Neural crest cell (in vitro differentiated cells): ENCODE measurements at regions not wholly inside any gene's neighbourhood (a gene's known extent, or its start where the extent isn't known, plus 50 kb on each side); places are given as distances from the start of the nearest gene placed in this dataset.

Source experiments
- DNase-seq: peaks from one replicate; pipeline ENCODE4 v3.0.0; 2021; ENCODE audit warnings: low read depth, mixed read lengths, low spot score
- H3K27ac Mint-ChIP-seq: one replicate; pipeline ENCODE4 v1.8.0; 2021; ENCODE audit warnings: mild to moderate bottlenecking, mixed read lengths; ENCODE audit not compliant: unreplicated experiment
- H3K27me3 Mint-ChIP-seq: 2 replicates; pipeline ENCODE4 v1.8.0; 2021; ENCODE audit warnings: low read depth, mild to moderate bottlenecking, mixed read lengths
- H3K36me3 Mint-ChIP-seq: 2 replicates; pipeline ENCODE4 v1.8.0; 2021; ENCODE audit warnings: low read depth, mild to moderate bottlenecking, mixed read lengths
- H3K4me1 Mint-ChIP-seq: 2 replicates; pipeline ENCODE4 v1.8.0; 2021; ENCODE audit warnings: mixed read lengths
- H3K4me3 Mint-ChIP-seq: one replicate; pipeline ENCODE4 v1.8.0; 2021; ENCODE audit warnings: mild to moderate bottlenecking, mixed read lengths
- H3K9me3 Mint-ChIP-seq: 2 replicates; pipeline ENCODE4 v1.8.0; 2021; ENCODE audit warnings: mixed read lengths
- TF ChIP-seq, protein P1 (sequence below): fragments of 200-600 bp; sonication (generic); conservative IDR thresholded peaks from 2 replicates; pipeline ENCODE4 v1.5.0; 2021; ENCODE audit warnings: antibody characterized with exemption, mild to moderate bottlenecking

- peaks cover 16% of the 10 kb centered on the region for H3K4me1 Mint-ChIP-seq
- no peak overlapping the region for H3K27ac Mint-ChIP-seq
- no peaks in the 10 kb centered on the region for H3K36me3 Mint-ChIP-seq
- TF ChIP-seq, protein P1, sequence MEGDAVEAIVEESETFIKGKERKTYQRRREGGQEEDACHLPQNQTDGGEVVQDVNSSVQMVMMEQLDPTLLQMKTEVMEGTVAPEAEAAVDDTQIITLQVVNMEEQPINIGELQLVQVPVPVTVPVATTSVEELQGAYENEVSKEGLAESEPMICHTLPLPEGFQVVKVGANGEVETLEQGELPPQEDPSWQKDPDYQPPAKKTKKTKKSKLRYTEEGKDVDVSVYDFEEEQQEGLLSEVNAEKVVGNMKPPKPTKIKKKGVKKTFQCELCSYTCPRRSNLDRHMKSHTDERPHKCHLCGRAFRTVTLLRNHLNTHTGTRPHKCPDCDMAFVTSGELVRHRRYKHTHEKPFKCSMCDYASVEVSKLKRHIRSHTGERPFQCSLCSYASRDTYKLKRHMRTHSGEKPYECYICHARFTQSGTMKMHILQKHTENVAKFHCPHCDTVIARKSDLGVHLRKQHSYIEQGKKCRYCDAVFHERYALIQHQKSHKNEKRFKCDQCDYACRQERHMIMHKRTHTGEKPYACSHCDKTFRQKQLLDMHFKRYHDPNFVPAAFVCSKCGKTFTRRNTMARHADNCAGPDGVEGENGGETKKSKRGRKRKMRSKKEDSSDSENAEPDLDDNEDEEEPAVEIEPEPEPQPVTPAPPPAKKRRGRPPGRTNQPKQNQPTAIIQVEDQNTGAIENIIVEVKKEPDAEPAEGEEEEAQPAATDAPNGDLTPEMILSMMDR = no peak
- no peak overlapping the region for H3K4me3 Mint-ChIP-seq
- H3K9me3 Mint-ChIP-seq = no peaks in the 10 kb centered on the region
- no peaks in the 10 kb centered on the region for H3K27me3 Mint-ChIP-seq
- no peak for DNase-seq
These were observed 186.7 kb upstream of the ANK3 start for GRCh38 chr10:60576130-60577069.

DNA sequence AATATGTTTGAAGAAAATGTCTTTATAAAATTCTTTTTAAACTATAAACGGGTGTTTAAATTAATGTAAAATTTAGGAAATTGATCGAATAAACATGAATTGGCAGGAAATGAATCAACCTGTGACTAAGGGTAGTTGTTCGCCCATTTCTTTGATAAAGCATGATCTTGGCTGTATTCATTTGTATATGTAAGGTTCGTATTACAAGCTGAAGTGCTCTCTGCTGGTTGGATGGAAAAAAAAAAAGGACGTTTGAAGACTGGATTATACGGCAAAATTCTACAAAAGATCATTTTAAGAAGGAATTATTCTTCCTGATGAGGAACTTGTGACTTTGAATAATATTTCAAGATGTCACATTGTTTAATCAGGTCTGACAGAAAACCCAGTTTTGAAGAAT is 185.4 kb upstream of the ANK3 start:
- DNase-seq = no peak
- Mint-ChIP-seq H3K27me3 (no peaks in the 10 kb centered on the region), H3K4me1 (peaks cover 21% of the 10 kb centered on the region), H3K27ac (no peak overlapping the region), H3K4me3 (no peak overlapping the region), H3K9me3 (no peaks in the 10 kb centered on the region), H3K36me3 (no peaks in the 10 kb centered on the region)
- TF ChIP-seq, protein P1 = no peak

DNA sequence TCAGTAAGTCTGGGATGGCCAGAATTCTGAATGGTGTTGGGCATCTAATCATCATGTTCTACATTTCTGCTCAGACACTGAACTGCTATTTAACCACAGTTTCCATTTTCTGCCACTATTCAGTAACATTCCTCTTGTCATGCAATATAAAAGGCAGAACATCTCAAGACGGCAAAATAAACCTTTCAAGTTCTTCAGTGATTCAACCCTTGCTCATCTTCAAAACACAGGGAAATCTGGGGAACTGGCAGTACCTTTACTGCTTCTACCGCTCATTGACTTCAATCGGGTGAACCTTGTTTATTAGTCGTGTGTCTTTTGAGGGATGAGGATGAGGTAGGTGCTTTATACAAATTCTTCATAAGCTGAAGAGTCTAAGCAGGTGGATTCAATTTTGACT is 184.7 kb upstream of the ANK3 start:
- no peak for DNase-seq
- H3K4me3 Mint-ChIP-seq = no peak overlapping the region
- H3K27ac Mint-ChIP-seq = no peak overlapping the region
- no peaks in the 10 kb centered on the region for H3K27me3 Mint-ChIP-seq
- TF ChIP-seq, protein P1 = no peak
- H3K4me1 Mint-ChIP-seq = peaks cover 21% of the 10 kb centered on the region
- H3K36me3 Mint-ChIP-seq = no peaks in the 10 kb centered on the region
- H3K9me3 Mint-ChIP-seq = no peaks in the 10 kb centered on the region

DNA sequence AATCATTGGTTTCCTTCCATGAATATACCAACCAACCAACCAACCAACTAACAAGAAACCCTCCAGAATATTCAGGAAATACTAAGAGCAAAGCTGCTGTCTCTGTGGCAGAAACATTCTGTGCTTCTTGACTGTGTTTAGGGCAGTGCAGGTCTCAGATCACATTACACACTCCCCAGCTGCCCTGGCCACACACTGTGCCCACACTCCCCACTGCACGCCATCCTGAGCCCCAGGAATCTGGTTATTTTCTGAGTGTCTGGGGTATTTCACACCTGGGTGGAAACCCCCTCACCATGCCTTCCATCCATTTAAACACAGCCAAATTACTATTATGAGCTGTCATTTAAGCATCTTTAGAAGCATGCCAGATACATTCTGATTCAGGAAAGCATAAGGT is 183.7 kb upstream of the ANK3 start:
- DNase-seq = no peak
- Mint-ChIP-seq H3K36me3 (no peaks in the 10 kb centered on the region), H3K4me1 (peaks cover 21% of the 10 kb centered on the region), H3K27ac (no peak overlapping the region), H3K27me3 (no peaks in the 10 kb centered on the region), H3K9me3 (no peaks in the 10 kb centered on the region), H3K4me3 (peak overlapping the region; percentile 89)
- TF ChIP-seq, protein P1 = no peak

GRCh38 chr10:60572511-60573194 is 183.0 kb upstream of the ANK3 start:
- H3K9me3 Mint-ChIP-seq = peaks cover 2% of the 10 kb centered on the region
- peak overlapping the region; percentile 68 for H3K27ac Mint-ChIP-seq
- peak; percentile 7 for DNase-seq
- H3K27me3 Mint-ChIP-seq = no peaks in the 10 kb centered on the region
- TF ChIP-seq, protein P1 = no peak
- peaks cover under 1% of the 10 kb centered on the region for H3K36me3 Mint-ChIP-seq
- peaks cover 21% of the 10 kb centered on the region for H3K4me1 Mint-ChIP-seq
- peak overlapping the region; percentile 89 for H3K4me3 Mint-ChIP-seq
